Amygdala (tissue), 56 donors: ENCODE measurements at regions not wholly inside any gene's neighbourhood (a gene's known extent, or its start where the extent isn't known, plus 50 kb on each side); places are given as distances from the start of the nearest gene placed in this dataset.
"Not testable (repeated sequence)": the region's sequence is repeated elsewhere in the genome, so short reads cannot be mapped to it uniquely, and the experiment has no call there.

Experiments used
- DNase-seq, 56 donors: peaks; one replicate each; lab custom pipeline; 2025; lab: John Stamatoyannopoulos, UW

DNA sequence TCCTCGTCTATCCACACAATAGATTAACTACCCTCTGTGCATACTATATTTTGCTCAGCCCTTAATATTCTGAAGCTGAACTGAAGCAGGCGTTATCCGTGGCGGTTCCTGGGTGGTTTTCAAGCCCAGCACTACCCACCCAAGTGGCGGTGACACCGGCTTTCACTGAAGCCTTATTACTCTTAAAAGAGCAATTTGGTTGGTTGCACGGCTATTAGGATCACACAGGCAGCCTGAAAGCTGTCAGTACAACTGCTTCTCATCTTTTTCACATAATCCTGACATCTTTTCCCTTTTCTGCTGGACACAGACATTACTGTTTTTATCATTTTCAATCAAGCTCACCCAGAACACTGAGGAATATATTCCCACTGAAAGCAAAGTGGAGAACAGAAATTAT, 525.3 kb upstream of the ZNF717 start:
- DNase-seq: peak in 4 of 56 donors; percentile 0 to 18 (median 10)

DNA sequence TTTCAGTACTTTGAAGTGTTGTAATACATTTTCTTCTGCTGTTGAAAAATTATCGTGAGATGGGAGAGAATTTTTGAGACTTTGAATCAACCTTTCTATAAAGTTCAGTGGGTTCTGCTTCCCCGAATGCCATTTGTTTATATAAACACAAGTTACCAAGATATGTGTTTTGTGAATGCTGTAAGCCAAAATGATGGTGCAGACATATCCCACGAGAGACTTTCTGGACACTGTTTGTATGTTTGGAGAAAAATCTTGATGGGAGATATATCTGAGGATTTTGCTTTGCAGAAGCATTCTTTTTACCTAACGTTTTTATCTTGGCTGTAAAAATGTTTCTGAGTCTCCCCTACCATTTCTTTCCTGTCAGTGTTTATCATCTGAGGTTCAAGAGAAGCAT, 526.6 kb upstream of the ZNF717 start:
- no peak for DNase-seq

DNA sequence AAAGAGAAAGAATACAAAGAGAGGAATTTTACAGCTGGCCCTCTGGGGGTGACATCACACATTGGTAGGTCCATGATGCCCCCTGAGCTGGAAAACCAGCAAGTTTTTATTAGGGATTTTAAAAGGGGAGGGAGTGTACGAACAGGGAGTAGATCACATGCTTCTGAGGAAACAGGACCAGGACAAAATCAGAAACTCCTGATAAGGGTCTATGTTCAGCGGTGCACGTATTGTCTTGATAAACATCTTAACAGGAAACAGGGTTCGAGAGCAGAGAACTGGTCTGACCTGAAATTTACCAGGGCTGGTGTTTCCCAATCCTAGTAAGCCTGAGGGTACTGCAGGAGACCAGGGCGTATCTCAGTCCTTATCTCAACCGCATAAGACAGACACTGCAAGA, 530.6 kb upstream of the ZNF717 start:
- not testable (repeated sequence) for DNase-seq

DNA sequence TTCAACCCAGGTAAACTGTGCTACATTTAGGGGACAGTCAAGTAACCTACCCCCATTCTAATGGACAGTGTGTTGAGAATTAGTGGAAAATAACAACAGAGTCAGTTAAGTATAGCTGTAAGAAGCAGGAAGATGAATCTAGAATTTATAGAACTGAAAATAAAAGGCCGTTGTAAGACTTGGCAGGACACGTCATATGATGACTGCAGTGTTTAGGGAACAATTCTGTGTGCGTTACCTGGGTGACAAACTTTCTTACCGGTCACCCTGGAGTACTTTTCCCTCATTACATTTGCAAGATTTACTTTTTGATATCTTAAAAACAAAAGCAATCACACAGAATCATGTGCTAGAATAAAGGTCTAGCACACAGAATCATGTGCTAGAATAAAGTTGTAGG, 536.3 kb upstream of the ZNF717 start:
- no peak for DNase-seq

DNA sequence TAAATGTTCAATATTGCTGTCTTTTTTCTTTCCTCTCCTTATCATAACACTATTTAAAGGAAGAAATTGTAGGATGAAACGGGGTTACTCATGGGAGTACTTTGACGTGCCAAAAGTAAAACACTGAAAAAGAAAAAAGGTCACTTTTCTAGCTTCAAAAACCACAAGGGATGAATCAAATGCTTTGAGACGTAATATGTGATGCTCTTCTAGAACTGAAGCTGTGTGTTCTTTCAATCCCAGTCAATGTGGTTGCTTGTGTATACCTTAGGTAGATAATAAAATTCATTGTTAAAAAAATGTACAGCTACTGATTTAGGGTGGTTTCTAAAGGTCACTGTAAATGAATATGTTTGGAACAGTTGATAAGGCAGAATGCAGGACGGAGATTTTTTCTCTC, 538.8 kb upstream of the ZNF717 start:
- no peak for DNase-seq

DNA sequence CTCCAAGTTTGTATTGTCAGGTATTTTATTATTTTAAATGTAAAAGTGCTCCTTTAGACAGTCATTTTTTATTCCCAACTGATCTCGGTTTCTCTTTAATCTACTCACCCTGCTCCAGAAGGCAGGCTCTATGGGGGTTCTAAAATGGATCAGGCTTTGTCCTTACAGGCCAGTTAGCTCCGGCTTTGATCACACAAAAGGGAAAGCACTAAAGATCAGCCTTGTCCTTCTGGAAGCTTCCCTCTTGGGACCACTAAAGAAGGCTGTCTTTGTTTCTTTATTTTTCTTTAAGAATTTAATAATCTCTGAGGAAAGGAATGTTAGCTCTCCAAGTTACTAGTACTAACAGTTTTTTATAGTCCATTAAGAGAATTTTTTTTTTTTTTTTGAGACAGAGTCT, 560.5 kb upstream of the ZNF717 start:
- no peak for DNase-seq

DNA sequence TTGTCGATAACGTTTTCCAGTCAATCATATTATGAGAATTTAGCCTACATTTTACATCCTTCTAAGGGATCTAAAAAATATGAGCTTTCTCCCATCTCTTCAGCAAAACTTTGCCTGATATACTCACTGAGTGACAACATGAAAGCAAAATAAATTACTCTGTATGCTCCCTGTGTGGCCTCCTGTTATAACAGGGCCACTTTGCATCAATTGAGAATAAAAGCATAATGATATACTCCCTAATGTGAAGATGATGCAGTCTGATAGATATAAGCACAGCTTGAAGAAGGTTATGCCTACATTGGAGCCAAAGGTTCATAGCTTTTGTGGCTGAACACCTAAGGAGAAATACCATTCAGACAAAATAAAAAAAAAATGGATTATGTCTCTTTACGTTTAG, 561.3 kb upstream of the ZNF717 start:
- DNase-seq: no peak

DNA sequence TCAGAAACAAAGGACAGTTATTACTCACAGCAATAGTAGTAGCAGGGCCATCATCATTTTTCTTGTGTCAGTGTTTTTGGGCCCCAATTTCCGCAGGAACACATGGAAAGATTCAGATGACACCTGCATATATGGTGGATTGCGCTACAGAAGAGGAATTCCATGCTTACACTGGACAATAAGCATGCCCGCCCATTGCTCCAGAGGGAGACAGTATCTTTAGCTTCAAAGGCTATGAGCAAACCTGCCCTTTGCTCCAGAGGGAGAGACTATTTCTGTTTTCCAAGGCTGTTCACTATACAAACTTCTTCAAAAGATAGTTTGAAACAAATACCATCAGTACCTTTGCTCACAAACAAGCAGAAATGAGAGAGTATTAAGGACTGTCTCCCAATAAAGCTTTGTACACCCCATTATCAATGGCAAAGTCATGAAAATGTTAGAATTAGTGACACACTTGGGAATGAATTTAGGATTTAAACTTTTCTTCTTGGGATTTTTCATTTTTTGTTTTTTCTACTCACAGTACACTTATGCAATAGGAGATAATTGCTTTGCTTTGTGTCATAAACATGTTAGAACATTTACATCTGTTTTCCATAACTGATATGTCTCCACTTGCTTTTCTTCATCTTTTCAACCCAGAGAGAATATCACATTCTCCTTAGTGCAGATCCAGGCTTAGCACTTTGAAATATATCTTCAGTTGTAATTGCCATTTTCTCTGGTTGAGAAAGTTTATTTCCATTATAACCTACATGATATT, 564.5 kb upstream of the ZNF717 start:
- DNase-seq: no peak

DNA sequence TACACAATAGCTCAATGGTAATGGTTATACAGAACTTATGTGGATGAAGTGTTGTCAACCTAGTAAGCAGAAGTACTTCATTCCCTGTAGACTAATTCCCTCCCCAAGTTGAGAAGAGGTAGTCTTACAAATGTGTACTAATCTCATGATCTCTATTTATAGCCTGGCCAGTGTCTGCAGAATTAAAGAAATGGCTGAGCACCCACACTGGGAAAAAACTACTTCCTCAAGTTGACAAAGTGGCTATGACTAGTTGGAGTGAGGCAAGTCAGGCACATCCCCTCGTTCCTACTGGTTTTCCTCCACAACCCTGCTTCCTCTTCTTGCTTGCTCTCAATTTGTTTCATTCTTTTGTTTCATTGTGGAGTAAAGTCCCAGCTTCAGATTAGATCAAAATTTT, 566.7 kb upstream of the ZNF717 start:
- no peak for DNase-seq

DNA sequence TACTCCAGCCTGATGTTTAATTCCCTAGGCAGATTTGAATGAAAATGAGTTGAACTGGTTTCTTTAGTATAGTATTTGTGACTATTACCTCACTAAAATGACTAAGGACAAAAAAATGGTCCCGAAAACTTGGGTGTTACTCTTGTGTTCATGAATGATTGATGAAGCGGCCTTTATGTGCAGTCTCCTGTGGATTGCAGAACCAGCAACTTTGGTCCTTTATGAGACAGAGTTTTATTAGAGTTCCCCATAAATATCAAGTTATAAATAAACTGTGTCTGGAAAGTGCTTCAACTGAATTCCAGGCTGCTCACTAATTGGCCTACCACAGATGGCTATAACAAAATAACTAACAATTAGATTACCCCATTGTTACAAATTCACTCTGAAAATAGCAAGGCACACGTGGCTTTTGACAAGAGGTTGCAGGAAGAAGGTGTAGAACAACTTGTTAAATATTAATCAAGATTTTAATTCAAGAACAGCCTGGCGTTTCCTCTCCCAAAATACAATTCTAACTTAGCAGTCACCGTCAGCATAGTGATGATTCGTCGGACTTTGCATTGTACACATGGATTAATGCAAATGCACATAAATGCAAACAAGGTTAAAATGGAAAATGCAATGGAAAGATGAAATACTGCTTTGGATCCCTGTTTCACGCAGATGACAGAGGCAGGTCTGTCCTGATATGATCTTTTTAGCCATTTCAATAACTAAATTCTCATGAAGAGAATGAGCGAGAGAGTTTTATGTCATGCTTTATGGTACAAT, 567.3 kb upstream of the ZNF717 start:
- no peak for DNase-seq

DNA sequence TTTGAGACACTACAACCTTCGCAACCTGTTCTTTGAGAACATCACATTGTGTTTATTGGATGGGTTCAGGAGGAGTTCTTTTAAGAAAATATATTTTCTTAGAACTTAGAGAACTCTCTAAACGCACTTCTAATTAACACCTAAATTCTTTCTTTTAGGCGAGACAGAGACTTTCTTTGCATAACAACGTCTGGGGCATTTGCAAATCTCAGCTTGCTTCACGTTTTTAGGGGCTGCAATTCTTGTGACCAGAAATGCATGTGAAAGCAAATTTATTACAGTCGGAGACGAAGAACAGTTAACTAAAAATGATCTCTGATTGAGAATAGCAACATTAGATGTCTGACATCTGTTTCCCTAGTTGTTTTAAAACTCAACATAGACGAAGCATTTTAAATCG, 568.3 kb upstream of the ZNF717 start:
- no peak for DNase-seq

DNA sequence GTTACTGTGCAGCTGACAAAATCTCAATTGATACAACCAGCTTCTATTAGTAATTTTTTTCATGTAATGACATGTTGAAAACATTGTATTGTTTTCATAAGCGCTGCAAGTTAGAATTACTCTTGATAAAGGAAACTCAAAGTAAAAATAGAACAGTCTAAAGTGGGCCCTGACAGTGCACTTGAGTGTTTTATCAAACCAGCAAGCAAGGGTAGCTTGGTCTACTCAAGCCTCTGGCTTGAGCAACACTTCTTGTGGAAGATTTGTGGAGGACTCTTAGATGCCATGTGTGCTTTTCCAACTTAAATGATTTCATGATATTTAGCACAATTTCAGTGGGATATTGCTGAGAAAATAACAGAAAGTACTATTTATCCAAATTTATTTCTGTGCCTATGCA, 575.7 kb upstream of the ZNF717 start:
- DNase-seq: no peak

DNA sequence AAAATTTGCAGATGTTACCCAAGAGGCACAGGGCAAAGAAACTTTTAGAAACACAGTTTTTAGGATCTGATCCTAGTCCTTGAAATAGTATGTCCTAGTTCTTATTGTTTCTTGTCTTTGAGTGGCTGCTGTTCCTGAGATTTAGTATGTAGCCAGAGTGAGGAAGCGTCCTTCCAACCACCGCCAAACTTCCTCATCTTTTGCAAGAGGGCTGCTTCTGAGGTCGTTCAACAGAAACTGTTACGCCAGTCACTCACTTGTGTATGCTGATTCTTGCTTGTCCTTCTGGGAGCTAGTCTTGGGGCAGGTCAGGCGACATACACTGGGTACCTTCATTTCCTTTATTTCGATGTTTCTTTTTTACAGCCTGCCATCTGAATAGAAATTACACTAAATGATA, 577.3 kb upstream of the ZNF717 start:
- DNase-seq: peak in 1 of 56 donors; percentile 1

DNA sequence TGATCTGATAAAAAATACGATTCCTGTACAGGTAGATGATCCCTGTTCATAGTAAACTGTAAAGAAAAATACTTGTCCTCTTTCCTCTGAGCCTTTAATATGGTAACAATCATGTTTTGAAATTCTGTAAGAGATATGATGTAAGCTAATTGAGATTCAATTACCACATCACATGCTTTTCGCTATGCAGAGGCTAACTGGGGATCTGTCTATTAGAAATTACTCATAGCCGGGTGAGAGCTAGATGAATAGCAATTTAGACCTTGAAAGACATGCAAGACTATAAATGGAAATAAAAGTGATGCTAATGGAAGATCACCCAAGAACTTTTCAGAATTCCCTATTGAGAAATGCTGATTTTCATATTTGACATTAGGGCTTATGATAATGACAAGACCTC, 579.9 kb upstream of the ZNF717 start:
- DNase-seq: no peak

DNA sequence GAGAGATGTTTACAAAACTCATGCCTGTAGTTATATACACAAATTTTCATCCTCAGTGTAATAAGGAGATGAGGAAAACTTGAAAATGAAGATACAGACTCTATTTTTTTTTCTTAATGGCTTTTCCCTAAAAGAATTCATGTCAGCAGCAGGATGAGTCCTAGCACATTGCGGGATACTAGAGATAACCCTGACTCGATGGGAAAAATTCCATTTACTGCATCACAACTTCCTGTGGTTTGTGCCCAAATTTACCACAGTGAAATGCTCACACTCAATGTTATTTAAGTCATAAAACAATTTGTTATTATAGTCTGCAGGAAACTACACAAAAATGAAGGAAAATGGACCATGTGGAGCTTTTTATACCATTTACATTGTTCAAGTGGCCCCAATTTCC, 581.9 kb upstream of the ZNF717 start:
- DNase-seq: no peak

DNA sequence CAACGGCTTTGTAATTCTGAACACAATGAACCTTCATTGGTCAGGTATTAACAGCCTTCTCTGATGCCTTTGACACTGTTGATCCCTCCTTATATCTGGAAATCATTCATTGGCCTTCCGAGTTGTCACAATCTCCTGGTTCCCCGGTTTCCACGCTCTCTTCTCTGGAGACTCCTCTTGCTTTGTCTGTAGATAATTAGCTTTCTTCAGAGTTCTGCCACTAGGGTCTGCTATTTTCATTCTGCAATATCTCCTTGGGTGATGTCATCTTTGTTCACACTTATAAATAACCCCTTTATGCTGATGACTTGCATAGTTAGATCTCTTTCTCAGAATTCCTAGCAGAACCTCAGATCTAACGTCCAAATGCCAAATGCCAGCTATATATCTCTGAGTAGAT, 583.8 kb upstream of the ZNF717 start:
- DNase-seq: no peak

DNA sequence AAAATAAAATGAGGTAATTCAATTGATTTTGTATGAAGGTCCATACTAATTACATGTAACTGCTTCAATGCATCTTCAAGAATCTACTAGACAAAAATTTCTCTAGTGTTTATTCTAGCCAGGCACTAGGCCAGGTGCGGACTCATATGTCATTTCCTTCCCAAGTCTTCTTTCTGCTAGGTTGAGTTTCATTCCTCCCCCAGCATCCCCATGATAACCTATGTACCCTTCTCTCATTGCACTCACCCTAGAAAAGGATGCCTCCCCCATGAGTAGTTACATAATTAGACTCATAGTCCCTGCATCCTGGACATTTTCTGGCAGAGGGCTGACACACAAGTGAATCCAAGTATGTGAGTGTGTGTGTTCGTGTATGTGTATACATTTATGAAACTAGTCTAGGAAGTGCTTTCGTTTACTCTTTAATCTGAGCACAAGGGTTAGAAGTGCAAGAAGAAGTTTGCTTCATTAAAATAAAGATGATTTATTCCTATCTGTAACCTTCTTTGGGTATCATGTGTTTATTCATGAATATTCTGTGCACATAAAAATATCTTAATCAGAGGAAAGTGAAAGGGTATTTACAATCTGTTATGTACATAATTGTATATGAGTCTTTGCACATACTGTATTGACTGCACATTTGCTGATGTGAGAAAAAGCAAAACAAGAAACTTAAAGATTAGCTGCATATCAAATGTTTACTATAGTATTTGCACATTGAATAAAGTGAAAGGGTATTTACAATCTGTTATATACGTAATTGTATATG, 585.6 kb upstream of the ZNF717 start:
- no peak for DNase-seq

DNA sequence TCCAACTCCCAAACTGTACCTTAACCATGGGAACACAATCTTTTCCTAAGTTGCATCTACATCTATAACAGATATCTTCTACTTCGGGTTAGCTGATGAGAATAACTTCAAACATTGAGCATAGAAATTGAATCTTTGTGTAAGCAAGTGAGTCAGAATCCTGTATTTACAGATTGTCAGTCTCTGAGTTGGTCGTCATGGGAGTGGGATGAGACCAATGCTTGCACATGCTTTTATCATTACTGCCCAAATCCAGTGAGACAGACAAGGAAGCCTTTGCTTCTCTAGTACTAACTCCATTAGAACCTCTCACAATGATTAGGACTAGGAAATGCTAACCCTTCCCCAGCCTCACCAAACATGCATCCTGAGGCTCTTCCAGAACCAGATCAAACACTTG, 587.1 kb upstream of the ZNF717 start:
- no peak for DNase-seq

DNA sequence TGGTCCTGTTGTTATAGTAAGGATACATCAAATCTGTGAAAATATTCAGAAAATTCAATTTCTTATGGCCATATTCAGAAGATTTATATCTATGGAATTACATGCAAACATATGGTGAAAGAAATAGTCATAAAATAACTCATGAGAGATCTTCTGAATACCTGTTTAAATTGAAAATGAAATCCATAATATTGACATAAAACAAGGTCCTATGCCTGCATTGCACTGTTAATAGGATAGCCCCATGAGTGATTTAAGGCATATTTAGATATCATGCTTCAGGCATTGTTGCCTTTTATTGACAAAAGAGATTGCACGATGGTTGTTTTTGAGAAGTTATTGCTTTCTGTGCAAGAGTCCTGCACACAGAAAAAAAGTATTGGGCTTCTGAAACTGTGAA, 591.7 kb upstream of the ZNF717 start:
- DNase-seq: no peak

DNA sequence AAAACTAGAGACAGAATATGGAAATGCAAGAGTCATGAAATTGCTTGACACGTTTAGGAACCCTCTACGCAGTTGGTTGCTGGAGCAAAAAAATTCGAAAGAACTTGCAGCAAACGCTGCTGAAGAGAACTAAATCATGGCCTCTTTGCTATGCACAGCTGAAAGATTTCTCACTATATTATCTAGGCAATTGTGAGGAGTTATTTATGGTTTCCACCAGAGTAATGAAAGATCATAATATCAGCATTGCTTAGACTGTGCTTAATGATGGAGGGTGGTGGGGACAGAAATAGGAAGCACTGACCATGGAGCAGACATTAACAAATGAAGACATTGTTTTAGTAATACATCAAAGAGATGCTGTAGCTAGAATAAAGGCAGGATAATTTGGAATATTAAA, 593.4 kb upstream of the ZNF717 start:
- DNase-seq: no peak

DNA sequence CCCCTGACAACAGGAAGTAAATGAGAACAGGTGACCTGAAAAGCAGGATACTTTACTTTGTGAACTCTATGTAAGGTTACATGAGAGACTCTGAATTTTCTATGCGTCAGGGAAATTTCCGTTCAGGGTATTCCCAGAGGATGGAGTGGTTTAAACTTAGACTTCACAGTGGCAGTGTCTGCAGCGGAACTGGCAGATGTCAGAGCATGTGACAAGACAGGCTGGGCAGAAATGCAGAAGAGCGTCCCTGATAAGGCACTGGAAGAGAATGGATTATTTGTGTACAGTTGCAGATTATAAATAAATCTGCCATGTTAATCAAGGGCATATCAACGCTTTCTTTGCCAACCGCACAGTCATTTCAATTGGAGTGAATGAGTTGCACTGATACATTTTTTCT, 598.4 kb upstream of the ZNF717 start:
- DNase-seq: peak in 18 of 56 donors; percentile 0 to 45 (median 10)
